GM12801 (cell line): ENCODE measurements at regions not wholly inside any gene's neighbourhood (a gene's known extent, or its start where the extent isn't known, plus 50 kb on each side); places are given as distances from the start of the nearest gene placed in this dataset.

Source experiments
- TF ChIP-seq, protein P1 (sequence below): IDR thresholded peaks from one replicate; pipeline ENCODE4 v1.5.1; 2011; ENCODE audit warnings: control low read depth; ENCODE audit not compliant: insufficient read length; ENCODE audit errors: extremely low read depth

DNA sequence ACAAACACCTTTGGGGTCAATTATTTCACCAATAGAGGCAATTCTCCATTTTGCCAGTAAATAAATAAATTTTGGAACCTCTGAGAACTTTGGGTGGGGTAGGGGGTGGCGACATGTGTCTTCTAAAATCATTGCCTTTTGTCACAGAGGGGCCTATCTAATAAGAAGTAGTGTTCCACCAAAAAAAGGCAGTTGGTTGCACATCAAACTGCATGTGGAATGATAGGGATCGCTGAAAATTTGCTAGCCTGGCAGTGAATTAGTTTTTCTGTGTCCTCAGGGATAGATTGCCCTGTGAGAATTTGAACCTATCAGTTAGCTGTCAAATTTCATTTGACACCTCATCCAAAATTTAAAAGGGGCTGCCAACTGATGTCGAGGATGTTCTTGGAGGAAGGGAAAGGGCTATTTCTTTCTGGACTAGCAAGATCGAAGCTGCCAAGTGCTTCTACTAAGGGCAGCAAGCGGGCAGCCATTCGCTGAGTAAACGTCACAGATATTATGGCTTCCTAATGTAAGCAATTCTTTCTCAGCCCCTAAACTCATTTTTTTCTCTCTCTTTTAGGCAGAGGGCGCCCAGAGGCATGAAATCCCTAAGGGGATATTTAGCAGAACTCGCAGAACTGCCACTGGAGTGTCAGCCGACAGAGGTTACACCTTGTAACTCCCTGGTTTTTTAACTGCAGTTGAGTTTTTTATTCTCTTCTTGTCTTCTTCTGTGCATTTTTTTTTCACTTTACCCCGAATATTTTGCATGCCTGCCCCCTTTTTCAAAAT, 2208.1 kb upstream of the WWC1 start:
- TF ChIP-seq, protein P1, sequence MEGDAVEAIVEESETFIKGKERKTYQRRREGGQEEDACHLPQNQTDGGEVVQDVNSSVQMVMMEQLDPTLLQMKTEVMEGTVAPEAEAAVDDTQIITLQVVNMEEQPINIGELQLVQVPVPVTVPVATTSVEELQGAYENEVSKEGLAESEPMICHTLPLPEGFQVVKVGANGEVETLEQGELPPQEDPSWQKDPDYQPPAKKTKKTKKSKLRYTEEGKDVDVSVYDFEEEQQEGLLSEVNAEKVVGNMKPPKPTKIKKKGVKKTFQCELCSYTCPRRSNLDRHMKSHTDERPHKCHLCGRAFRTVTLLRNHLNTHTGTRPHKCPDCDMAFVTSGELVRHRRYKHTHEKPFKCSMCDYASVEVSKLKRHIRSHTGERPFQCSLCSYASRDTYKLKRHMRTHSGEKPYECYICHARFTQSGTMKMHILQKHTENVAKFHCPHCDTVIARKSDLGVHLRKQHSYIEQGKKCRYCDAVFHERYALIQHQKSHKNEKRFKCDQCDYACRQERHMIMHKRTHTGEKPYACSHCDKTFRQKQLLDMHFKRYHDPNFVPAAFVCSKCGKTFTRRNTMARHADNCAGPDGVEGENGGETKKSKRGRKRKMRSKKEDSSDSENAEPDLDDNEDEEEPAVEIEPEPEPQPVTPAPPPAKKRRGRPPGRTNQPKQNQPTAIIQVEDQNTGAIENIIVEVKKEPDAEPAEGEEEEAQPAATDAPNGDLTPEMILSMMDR = no peak

DNA sequence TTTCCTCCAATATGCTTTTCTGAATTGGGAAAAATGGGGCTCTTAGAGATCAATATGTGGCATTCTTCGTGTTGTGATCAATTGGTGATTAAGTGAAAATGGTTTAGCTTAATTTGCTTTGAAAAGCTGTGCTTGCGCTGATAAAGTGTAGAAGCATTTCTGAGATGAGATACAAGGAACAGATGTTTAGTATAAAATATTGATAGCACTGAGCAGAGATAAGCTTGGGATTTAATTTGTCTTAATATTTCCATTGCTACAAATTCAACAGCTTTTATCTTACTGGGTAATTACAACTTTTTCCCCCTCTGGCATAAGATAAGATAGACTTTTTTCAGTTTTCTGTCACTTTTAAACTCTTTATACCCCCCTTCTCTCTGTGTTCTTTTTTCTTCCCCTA, 2204.9 kb upstream of the WWC1 start:
- TF ChIP-seq, protein P1 = no peak

DNA sequence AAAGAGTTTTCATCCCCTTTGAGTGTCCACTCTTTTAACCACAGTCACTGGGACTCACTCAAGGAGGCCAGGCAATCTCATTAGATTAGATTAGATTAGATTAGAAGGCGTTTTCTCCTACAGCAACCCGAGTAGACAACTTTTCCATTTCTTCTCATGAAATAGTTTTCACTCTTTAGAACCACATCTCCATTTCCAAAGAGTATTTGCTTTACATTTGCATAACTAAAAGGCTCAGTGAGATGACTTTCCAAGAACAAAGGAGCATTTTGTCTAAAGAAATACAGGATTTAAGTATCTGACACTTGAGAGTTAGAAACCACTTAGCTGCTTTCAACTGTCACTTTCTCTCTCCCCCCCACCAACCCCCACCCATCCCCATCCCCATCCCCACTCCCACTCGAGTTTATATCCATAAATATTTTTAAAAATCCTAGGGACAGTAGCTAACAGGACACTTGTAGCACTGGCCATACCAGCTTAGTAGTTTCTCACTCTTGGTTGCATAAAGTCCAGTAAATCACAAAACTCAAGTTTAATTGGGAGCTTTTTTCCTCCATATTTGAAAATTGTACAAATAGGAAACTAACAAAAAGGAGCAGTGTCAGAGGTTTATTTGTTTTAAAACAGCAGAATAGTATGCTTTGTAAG, 2202.9 kb upstream of the WWC1 start:
- TF ChIP-seq, protein P1 = no peak

DNA sequence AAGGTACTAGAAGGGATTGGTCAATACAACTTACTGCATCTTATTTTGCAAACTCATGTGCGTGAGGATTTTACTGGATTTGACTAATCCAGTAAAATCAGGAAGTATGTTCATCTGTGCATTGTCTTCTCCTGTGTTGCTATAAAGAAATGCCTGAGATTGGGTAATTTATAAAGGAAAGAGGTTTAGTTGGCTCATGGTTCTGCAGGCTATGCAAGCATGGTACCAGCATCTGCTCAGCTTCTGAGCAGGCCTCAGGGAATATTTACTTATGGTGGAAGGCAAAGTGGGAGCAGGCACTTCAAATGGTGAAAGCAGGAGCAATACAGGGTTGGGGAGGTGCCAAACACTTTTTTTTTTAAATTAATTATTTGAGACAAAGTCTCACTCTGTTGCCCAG, 2199.5 kb upstream of the WWC1 start:
- TF ChIP-seq, protein P1 = no peak

- TF ChIP-seq, protein P1 = no peak
These were observed 2198.1 kb upstream of the WWC1 start for GRCh38 chr5:166093312-166093711.

- TF ChIP-seq, protein P1 = no peak
These were observed 2188.5 kb upstream of the WWC1 start for GRCh38 chr5:166102947-166103346.

GRCh38 chr5:166111021-166111420, 2180.4 kb upstream of the WWC1 start:
- TF ChIP-seq, protein P1 = no peak
